Neural crest cell (in vitro differentiated cells): ENCODE measurements at regions not wholly inside any gene's neighbourhood (a gene's known extent, or its start where the extent isn't known, plus 50 kb on each side); places are given as distances from the start of the nearest gene placed in this dataset.

ENCODE experiments used
- DNase-seq: peaks from one replicate; pipeline ENCODE4 v3.0.0; 2021; ENCODE audit warnings: low read depth, mixed read lengths, low spot score
- H3K27ac Mint-ChIP-seq: one replicate; pipeline ENCODE4 v1.8.0; 2021; ENCODE audit warnings: mild to moderate bottlenecking, mixed read lengths; ENCODE audit not compliant: unreplicated experiment
- H3K27me3 Mint-ChIP-seq: 2 replicates; pipeline ENCODE4 v1.8.0; 2021; ENCODE audit warnings: low read depth, mild to moderate bottlenecking, mixed read lengths
- H3K36me3 Mint-ChIP-seq: 2 replicates; pipeline ENCODE4 v1.8.0; 2021; ENCODE audit warnings: low read depth, mild to moderate bottlenecking, mixed read lengths
- H3K4me1 Mint-ChIP-seq: 2 replicates; pipeline ENCODE4 v1.8.0; 2021; ENCODE audit warnings: mixed read lengths
- H3K4me3 Mint-ChIP-seq: one replicate; pipeline ENCODE4 v1.8.0; 2021; ENCODE audit warnings: mild to moderate bottlenecking, mixed read lengths
- H3K9me3 Mint-ChIP-seq: 2 replicates; pipeline ENCODE4 v1.8.0; 2021; ENCODE audit warnings: mixed read lengths
- CTCF ChIP-seq: fragments of 200-600 bp; sonication (generic); conservative IDR thresholded peaks from 2 replicates; pipeline ENCODE4 v1.5.0; 2021; ENCODE audit warnings: antibody characterized with exemption, mild to moderate bottlenecking

GRCh38 chr15:85296615-85297402 lies 83.6 kb upstream of the AKAP13 start:
- DNase-seq = peak; percentile 71
- Mint-ChIP-seq H3K27ac (no peak overlapping the region), H3K4me3 (peak overlapping the region; percentile 56)

GRCh38 chr15:85297537-85297936 lies 82.9 kb upstream of the AKAP13 start:
- Mint-ChIP-seq H3K9me3 (no peaks in the 10 kb centered on the region), H3K4me3 (no peak overlapping the region), H3K4me1 (peaks cover 16% of the 10 kb centered on the region), H3K36me3 (no peaks in the 10 kb centered on the region), H3K27me3 (no peaks in the 10 kb centered on the region), H3K27ac (no peak overlapping the region)
- DNase-seq = no peak
- TF ChIP-seq CTCF = no peak

More at GRCh38 chr15:85296615-85297402, 83.6 kb upstream of the AKAP13 start:
- H3K36me3 Mint-ChIP-seq = no peaks in the 10 kb centered on the region
- H3K27me3 Mint-ChIP-seq = no peaks in the 10 kb centered on the region
- peaks cover 16% of the 10 kb centered on the region for H3K4me1 Mint-ChIP-seq
- peak; percentile 80 for TF ChIP-seq CTCF
- no peaks in the 10 kb centered on the region for H3K9me3 Mint-ChIP-seq

- Mint-ChIP-seq H3K9me3 (no peaks in the 10 kb centered on the region), H3K27ac (no peak overlapping the region), H3K27me3 (no peaks in the 10 kb centered on the region), H3K4me1 (peaks cover 16% of the 10 kb centered on the region), H3K36me3 (no peaks in the 10 kb centered on the region), H3K4me3 (no peak overlapping the region)
- no peak for DNase-seq
- no peak for TF ChIP-seq CTCF
Measured at GRCh38 chr15:85298366-85298765, 82.0 kb upstream of the AKAP13 start.

- Mint-ChIP-seq H3K27ac (no peak overlapping the region), H3K4me1 (peaks cover 16% of the 10 kb centered on the region), H3K9me3 (no peaks in the 10 kb centered on the region)
Measured at GRCh38 chr15:85298941-85299340, 81.5 kb upstream of the AKAP13 start.

GRCh38 chr15:85302271-85302670 lies 78.1 kb upstream of the AKAP13 start:
- no peak for DNase-seq
- Mint-ChIP-seq H3K27me3 (no peaks in the 10 kb centered on the region), H3K9me3 (no peaks in the 10 kb centered on the region), H3K27ac (no peak overlapping the region), H3K36me3 (no peaks in the 10 kb centered on the region), H3K4me1 (peaks cover 5% of the 10 kb centered on the region), H3K4me3 (no peak overlapping the region)
- no peak for TF ChIP-seq CTCF

More at GRCh38 chr15:85298941-85299340, 81.5 kb upstream of the AKAP13 start:
- no peak for DNase-seq
- TF ChIP-seq CTCF = no peak
- no peaks in the 10 kb centered on the region for H3K27me3 Mint-ChIP-seq
- H3K4me3 Mint-ChIP-seq = no peak overlapping the region
- no peaks in the 10 kb centered on the region for H3K36me3 Mint-ChIP-seq
